MM.1S (cell line): ENCODE measurements at regions not wholly inside any gene's neighbourhood (a gene's known extent, or its start where the extent isn't known, plus 50 kb on each side); places are given as distances from the start of the nearest gene placed in this dataset.

Experiments
- DNase-seq: peaks from one replicate; pipeline ENCODE4 v3.0.0-alpha.2; 2015
- H2AFZ ChIP-seq: fragments of 300-600 bp; sonication (generic); 2 replicates; pipeline ENCODE4 v1.6.0; 2016; ENCODE audit warnings: antibody characterized with exemption, low read length
- H3F3A ChIP-seq: fragments of 300-600 bp; sonication (generic); 2 replicates; pipeline ENCODE4 v1.6.1; 2016; ENCODE audit warnings: mild to moderate bottlenecking, antibody characterized with exemption, low read length, moderate library complexity, mixed read lengths; ENCODE audit not compliant: insufficient read depth
- H3K27ac ChIP-seq: fragments of 300-600 bp; sonication (generic); 2 replicates; pipeline ENCODE4 v1.5.1; 2016; ENCODE audit warnings: mild to moderate bottlenecking, low read length
- H3K27me3 ChIP-seq: fragments of 300-600 bp; sonication (generic); replicated peaks from 2 replicates; pipeline ENCODE4 v1.6.0; 2016; ENCODE audit warnings: low read length; ENCODE audit not compliant: insufficient read depth
- H3K36me3 ChIP-seq: fragments of 300-600 bp; sonication (generic); replicated peaks from 2 replicates; pipeline ENCODE4 v1.6.1; 2016; ENCODE audit warnings: mild to moderate bottlenecking, low read length, mixed read lengths; ENCODE audit not compliant: insufficient read depth
- H3K4me1 ChIP-seq: fragments of 300-600 bp; sonication (generic); 2 replicates; pipeline ENCODE4 v1.6.1; 2016; ENCODE audit warnings: low read length, mixed read lengths
- H3K4me2 ChIP-seq: fragments of 300-600 bp; sonication (generic); 2 replicates; pipeline ENCODE4 v1.6.0; 2016; ENCODE audit warnings: low read depth, low read length
- H3K4me3 ChIP-seq: fragments of 300-600 bp; sonication (generic); 2 replicates; pipeline ENCODE4 v1.5.1; 2016; ENCODE audit warnings: low read length, mixed read lengths
- H3K79me2 ChIP-seq: fragments of 300-600 bp; sonication (generic); 2 replicates; pipeline ENCODE4 v1.6.1; 2016; ENCODE audit warnings: mixed run types, low read length, mixed read lengths
- H3K9ac ChIP-seq: fragments of 300-600 bp; sonication (generic); 2 replicates; pipeline ENCODE4 v1.6.1; 2016; ENCODE audit warnings: low read length, mixed read lengths
- H3K9me2 ChIP-seq: fragments of 300-600 bp; sonication (generic); replicated peaks from 2 replicates; pipeline ENCODE4 v1.6.1; 2016; ENCODE audit warnings: mild to moderate bottlenecking, low read length, mixed read lengths; ENCODE audit not compliant: insufficient read depth
- H3K9me3 ChIP-seq: fragments of 300-600 bp; sonication (generic); replicated peaks from 2 replicates; pipeline ENCODE4 v1.6.1; 2016; ENCODE audit warnings: mild to moderate bottlenecking, low read length, mixed read lengths; ENCODE audit not compliant: insufficient read depth
- H4K20me1 ChIP-seq: fragments of 300-600 bp; sonication (generic); 2 replicates; pipeline ENCODE4 v1.6.1; 2016; ENCODE audit warnings: mild to moderate bottlenecking, low read length, moderate library complexity, mixed read lengths; ENCODE audit not compliant: insufficient read depth
- CTCF ChIP-seq: fragments of 300-600 bp; sonication (generic); IDR thresholded peaks from 2 replicates; pipeline ENCODE4 v1.5.1; 2016; ENCODE audit warnings: antibody characterized with exemption, low read length, mixed read lengths
- EZH2 ChIP-seq: fragments of 300-600 bp; sonication (generic); optimal IDR thresholded peaks from 2 replicates; pipeline ENCODE3; 2017; ENCODE audit warnings: low read depth, mild to moderate bottlenecking, antibody characterized with exemption, low read length, mixed read lengths
- EZH2phosphoT487 ChIP-seq: fragments of 300-600 bp; sonication (generic); IDR thresholded peaks from 2 replicates; pipeline ENCODE4 v1.6.1; 2018; ENCODE audit warnings: antibody characterized with exemption, low read length

- H3K4me3 ChIP-seq, result no peak overlapping the region
- H3K36me3 ChIP-seq, result no peaks in the 10 kb centered on the region
- no peak for TF ChIP-seq EZH2phosphoT487
- TF ChIP-seq CTCF, result no peak
- no peak for TF ChIP-seq EZH2
- no peak overlapping the region for H2AFZ ChIP-seq
- H3K9me2 ChIP-seq, result no peaks in the 10 kb centered on the region
- no peaks in the 10 kb centered on the region for H4K20me1 ChIP-seq
- H3F3A ChIP-seq, result no peaks in the 10 kb centered on the region
- peak; percentile 11 for DNase-seq
- H3K4me2 ChIP-seq, result no peak overlapping the region
- H3K9ac ChIP-seq, result no peak overlapping the region
- no peaks in the 10 kb centered on the region for H3K27me3 ChIP-seq
- H3K79me2 ChIP-seq, result no peaks in the 10 kb centered on the region
- no peaks in the 10 kb centered on the region for H3K9me3 ChIP-seq
- peak overlapping the region; percentile 16; the same call in 1 of the 2 replicates for H3K27ac ChIP-seq
- 0 out of 2 replicates have a peak, but pooled peaks cover 6% of the 10 kb centered on the region for H3K4me1 ChIP-seq
Measured at GRCh38 chr12:14157088-14157747, 175.8 kb upstream of the GRIN2B start.

- no peak overlapping the region for H2AFZ ChIP-seq
- H3K4me3 ChIP-seq, result no peak overlapping the region
- no peaks in the 10 kb centered on the region for H3F3A ChIP-seq
- H3K9ac ChIP-seq, result no peak overlapping the region
- H3K4me1 ChIP-seq, result no peaks in the 10 kb centered on the region
- H3K27ac ChIP-seq, result no peak overlapping the region
- H3K36me3 ChIP-seq, result no peaks in the 10 kb centered on the region
- H3K79me2 ChIP-seq, result no peaks in the 10 kb centered on the region
- no peaks in the 10 kb centered on the region for H3K9me2 ChIP-seq
- no peak for DNase-seq
- no peaks in the 10 kb centered on the region for H4K20me1 ChIP-seq
- no peaks in the 10 kb centered on the region for H3K9me3 ChIP-seq
- H3K27me3 ChIP-seq, result no peaks in the 10 kb centered on the region
- TF ChIP-seq EZH2phosphoT487 (no peak), CTCF (no peak), EZH2 (no peak)
- H3K4me2 ChIP-seq, result no peak overlapping the region
Measured at GRCh38 chr12:14164266-14164665, 182.9 kb upstream of the GRIN2B start.

GRCh38 chr12:14167005-14167628 lies 185.7 kb upstream of the GRIN2B start:
- H2AFZ ChIP-seq, result no peak overlapping the region
- DNase-seq, result peak; percentile 49

More at GRCh38 chr12:14167005-14167628, 185.7 kb upstream of the GRIN2B start:
- H3K36me3 ChIP-seq, result no peaks in the 10 kb centered on the region
- no peaks in the 10 kb centered on the region for H3K27me3 ChIP-seq
- no peaks in the 10 kb centered on the region for H3F3A ChIP-seq
- H3K27ac ChIP-seq, result no peak overlapping the region
- H3K9me2 ChIP-seq, result no peaks in the 10 kb centered on the region
- no peaks in the 10 kb centered on the region for H3K9me3 ChIP-seq
- H3K4me1 ChIP-seq, result no peaks in the 10 kb centered on the region
- H3K9ac ChIP-seq, result no peak overlapping the region
- H4K20me1 ChIP-seq, result no peaks in the 10 kb centered on the region
- peak; percentile 98 for TF ChIP-seq CTCF
- TF ChIP-seq EZH2phosphoT487, result no peak
- no peak overlapping the region for H3K4me3 ChIP-seq
- H3K4me2 ChIP-seq, result no peak overlapping the region
- no peaks in the 10 kb centered on the region for H3K79me2 ChIP-seq
